GM12874 (cell line): ENCODE measurements at regions not wholly inside any gene's neighbourhood (a gene's known extent, or its start where the extent isn't known, plus 50 kb on each side); places are given as distances from the start of the nearest gene placed in this dataset.
A peak's percentile ranks its signal among the peaks of the same experiment; 100 is the strongest.

ENCODE experiments used
- CTCF ChIP-seq: IDR thresholded peaks from 2 replicates; pipeline ENCODE4 v1.5.1; 2011; ENCODE audit warnings: low read depth, mild to moderate bottlenecking, control low read depth, low read length, moderate library complexity; ENCODE audit not compliant: insufficient read depth

- no peak for TF ChIP-seq CTCF
Measured at GRCh38 chr5:145360936-145361335, 474.2 kb downstream of the PRELID2 start.

DNA sequence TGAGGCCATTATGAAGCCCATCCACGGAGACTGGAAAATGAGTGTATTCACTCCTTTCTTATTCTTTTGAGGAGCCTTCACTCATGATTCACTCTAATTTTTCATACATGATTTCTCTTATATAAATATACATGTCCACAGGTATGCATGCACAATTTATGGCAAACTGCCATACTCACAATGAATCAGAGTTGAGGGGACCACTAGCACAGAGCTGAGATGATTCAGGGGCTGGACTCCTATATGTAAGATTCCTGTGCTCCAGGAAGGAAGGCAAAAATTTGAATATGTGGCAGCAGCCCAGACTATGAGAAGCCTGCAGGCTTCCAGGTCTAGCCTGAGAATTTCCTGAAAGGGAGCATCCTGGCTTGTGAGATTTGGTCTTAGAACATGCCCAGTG lies 484.6 kb downstream of the PRELID2 start:
- TF ChIP-seq CTCF, result no peak

DNA sequence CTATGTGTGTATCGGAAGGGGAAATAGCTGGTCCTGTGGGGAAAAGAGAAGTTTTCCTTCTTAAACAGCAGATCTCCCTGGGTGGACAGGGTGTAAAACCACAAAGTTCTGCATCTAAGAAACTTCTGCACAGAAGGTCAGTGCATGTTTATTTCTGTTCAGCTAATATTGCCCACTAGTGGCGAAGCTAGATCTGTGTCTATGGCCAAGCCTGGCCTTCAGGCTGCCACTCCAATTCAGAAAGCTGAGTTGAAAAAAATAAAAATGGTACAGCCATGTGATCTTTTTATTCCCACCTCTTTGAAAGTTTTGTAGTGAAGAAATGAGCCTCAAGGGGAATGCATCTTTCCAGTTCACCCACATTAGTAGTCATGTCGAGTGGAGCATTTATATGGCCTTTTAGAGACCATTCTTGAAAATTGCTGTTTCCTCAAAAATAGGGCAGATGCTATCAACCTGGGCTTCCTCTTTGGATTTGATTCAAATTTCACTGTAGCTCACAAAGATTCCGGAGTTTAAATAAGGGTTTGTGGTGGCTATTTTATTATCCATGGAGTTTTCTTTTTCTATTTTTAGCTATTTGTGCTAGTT lies 488.0 kb downstream of the PRELID2 start:
- TF ChIP-seq CTCF, result peak; percentile 43

DNA sequence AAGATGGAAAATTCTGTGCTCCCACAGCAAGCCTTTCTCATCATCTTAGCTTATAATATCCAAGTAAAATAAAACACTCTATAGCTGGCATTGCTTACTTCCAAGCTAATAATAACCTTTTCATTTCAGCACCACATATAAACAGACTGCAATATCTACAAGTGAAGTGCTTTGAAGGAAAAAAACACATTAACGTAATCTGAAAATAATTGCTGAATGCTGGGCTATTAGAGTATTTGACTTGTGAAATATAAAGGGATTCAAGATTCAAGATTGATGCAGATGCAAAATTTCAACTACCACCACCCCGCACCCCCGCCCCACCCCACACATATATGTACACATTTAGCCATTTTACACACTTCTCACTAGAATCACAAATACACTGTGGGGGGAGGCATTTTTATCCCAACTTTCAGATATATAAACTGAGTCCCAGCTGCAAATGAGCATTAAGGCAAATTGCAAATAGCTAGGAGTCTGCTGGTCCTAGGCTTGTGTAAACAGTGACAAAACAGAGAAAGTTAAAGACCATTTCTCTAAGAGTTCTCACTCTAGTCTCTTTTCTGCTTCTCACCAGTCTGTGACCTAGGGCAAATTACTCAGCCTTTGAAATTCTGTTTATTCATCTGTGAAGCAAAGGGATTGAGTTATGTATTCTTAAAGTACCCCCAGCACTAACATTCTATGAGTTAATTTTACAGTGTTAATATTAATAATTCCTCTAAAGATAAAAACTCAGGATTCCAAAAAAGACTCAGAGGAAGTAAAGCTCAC lies 489.4 kb downstream of the PRELID2 start:
- TF ChIP-seq CTCF, result no peak

GRCh38 chr5:145341842-145342241 lies 493.3 kb downstream of the PRELID2 start:
- no peak for TF ChIP-seq CTCF

DNA sequence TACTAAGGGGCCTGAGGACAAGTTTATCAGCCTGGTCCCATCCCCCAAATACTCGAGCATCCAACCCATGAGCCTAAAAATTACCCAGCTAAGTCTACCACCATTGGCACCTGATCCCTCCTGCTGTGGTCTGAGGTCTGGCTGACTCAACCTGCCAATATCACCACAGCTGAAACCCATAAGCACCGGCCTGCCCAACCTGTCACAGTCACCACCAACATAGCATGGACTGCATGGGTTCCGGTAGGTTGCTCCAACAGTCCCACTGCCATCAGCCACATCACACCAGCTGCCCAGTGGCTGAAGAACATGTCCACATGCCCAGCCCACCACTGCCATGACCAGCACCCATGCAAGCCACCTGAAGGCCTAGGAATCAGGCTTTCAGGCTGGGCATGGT lies 495.0 kb downstream of the PRELID2 start:
- TF ChIP-seq CTCF, result no peak

DNA sequence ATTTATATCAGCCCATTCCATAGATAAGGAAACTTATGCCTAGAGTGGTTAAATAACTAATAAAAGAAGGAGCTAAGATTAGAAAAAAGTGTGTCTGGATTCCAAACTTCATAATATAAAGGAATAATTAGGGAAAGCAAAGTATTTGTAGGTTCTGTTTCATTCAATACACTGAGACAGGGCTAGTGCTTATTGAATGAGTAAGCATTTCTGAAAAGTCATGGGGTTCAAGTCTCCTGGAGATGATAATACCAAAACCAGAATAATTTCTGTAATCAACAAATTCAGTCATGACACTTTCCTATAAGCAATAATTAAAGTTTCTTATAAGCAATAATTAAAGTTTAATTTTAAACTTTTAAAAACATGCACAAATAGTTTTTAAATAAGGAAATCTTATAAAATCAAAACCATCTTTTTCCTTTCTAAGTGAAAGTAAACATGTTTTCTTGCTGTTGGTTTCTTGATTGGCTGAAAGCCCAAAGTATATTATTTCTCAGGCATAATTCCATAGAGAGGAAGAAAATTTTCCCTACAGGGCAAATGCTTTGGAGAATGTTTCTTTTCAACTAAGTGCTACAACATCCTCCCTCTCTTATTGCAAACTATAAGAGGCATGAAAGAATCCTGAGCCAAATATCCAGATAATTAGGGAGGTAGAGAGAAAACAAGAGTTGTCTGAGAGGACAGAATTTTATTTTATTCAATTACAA lies 510.2 kb downstream of the PRELID2 start:
- no peak for TF ChIP-seq CTCF
